AG04449 (cell line): ENCODE measurements at regions not wholly inside any gene's neighbourhood (a gene's known extent, or its start where the extent isn't known, plus 50 kb on each side); places are given as distances from the start of the nearest gene placed in this dataset.

Experiments used
- CTCF ChIA-PET: fragments of 350-600 bp; formaldehyde crosslinking; extraction: SDS; loops from one replicate; lab custom pipeline; 2021; ENCODE audit warnings: antibody characterized with exemption; lab: Yijun Ruan, JAX
- POLR2A ChIA-PET: fragments of 400-600, 350-600 bp; formaldehyde crosslinking; extraction: SDS; loops from one replicate; lab custom pipeline; 2020; ENCODE audit warnings: antibody characterized with exemption, inconsistent platforms; lab: Yijun Ruan, JAX
- DNase-seq: peaks from one replicate; pipeline ENCODE4 v3.0.0-alpha.2; 2010; ENCODE audit warnings: low read depth, low spot score
- H3K4me3 ChIP-seq: 2 replicates; pipeline ENCODE4 v1.5.1; 2011; ENCODE audit warnings: low read depth, mild to moderate bottlenecking, control low read depth, low read length
- TF ChIP-seq, protein P1 (sequence below): IDR thresholded peaks from one replicate; pipeline ENCODE4 v1.5.1; 2011; ENCODE audit warnings: mild to moderate bottlenecking, moderate library complexity, low read length, control low read depth, inconsistent platforms; ENCODE audit not compliant: insufficient read depth; ENCODE audit errors: missing control alignments

DNA sequence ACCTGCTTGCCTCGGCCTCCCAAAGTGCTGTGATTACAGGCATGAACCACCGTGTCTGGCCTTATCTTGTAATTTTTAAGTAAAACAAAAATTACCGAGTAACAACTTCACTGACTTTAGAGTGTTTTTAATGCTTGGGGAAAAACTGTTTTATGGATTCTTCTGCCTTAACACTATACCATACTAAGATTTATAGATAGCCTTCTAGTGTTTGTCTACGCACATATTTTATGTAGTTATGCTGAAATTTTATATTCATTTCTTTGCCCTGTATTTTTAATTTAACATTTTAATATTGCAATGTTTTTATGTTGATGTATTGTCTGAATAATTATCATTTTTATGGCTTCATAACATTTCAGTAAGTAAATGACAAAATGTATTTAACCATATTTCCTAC, 96.4 kb upstream of the FTMT start:
- POLR2A ChIA-PET = no interaction called here
- no peak overlapping the region for H3K4me3 ChIP-seq
- CTCF ChIA-PET = no interaction called here
- TF ChIP-seq, protein P1, sequence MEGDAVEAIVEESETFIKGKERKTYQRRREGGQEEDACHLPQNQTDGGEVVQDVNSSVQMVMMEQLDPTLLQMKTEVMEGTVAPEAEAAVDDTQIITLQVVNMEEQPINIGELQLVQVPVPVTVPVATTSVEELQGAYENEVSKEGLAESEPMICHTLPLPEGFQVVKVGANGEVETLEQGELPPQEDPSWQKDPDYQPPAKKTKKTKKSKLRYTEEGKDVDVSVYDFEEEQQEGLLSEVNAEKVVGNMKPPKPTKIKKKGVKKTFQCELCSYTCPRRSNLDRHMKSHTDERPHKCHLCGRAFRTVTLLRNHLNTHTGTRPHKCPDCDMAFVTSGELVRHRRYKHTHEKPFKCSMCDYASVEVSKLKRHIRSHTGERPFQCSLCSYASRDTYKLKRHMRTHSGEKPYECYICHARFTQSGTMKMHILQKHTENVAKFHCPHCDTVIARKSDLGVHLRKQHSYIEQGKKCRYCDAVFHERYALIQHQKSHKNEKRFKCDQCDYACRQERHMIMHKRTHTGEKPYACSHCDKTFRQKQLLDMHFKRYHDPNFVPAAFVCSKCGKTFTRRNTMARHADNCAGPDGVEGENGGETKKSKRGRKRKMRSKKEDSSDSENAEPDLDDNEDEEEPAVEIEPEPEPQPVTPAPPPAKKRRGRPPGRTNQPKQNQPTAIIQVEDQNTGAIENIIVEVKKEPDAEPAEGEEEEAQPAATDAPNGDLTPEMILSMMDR = no peak
- no peak for DNase-seq

DNA sequence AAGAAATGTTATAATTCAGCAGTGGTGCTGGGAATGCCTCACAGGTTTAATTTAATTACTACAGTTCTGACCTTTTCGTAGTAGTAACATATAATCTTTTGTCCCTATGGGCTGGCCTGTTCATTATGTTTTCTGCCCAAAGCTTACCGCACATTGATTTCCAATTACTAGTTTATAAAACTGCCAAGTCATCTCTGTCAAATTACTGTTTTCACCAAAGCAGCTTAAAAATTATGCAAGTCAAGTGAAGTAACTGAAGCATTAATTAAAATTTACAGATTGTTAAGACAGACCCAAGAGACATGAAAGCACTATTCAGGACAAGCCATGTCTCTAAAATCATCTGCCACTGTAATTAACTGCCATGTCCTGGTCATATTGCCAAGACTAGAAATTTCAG, 93.9 kb upstream of the FTMT start:
- CTCF ChIA-PET = no interaction called here
- DNase-seq = no peak
- H3K4me3 ChIP-seq = no peak overlapping the region
- TF ChIP-seq, protein P1 = no peak
- POLR2A ChIA-PET = no interaction called here

DNA sequence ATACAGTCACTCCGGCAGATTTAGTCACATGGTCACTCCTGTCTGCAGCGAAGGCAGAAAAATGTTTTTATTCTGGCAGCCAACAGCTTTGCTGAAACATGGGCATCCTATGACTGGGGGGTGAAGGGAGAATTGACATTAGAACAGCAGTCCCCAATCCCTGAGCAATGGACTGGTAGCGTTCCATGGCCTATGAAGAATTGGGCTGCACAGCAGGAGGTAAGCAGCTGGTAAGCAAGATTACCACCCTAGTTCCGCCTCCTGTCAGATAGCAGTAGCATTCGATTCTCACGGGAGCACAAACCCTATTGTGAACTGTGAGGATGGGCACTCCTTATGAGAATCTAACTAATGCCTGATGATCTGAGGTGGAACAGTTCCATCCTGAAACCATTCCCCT, 93.1 kb upstream of the FTMT start:
- DNase-seq = no peak
- ChIA-PET POLR2A (no interaction called here), CTCF (no interaction called here)
- TF ChIP-seq, protein P1 = no peak
- no peak overlapping the region for H3K4me3 ChIP-seq

DNA sequence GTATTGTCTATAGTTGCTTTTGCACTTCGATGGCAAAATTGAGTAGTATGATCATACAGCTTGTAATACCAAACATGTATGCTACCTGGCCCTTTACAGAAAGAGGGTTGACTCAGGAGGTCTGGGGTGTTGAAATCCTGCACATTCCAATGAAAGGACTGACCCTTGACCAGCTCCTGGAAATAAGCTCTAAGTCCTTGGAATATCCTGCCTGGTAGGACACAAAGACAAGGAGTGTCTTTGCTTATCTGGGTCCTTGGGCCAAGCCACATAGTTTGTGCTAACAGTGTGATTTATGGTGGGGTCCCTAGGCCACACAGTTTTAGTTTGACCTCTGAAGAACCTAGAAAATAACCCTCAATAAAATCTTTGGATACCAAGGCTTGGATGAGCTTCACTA, 89.3 kb upstream of the FTMT start:
- POLR2A ChIA-PET = no interaction called here
- TF ChIP-seq, protein P1 = no peak

GRCh38 chr5:121763665-121764064, 88.0 kb upstream of the FTMT start:
- ChIA-PET POLR2A (no interaction called here), CTCF (no interaction called here)
- DNase-seq = no peak
- H3K4me3 ChIP-seq = no peak overlapping the region
- TF ChIP-seq, protein P1 = no peak

More for the DNA sequence above, 89.3 kb upstream of the FTMT start:
- no peak overlapping the region for H3K4me3 ChIP-seq
- DNase-seq = no peak
- CTCF ChIA-PET = interaction anchor here (1.3 kb wide), 1 partner anchor 12 kb away, joined by 3 read pairs; no protein-coding TSS in a partner anchor

GRCh38 chr5:121780406-121780805, 71.3 kb upstream of the FTMT start:
- ChIA-PET CTCF (no interaction called here), POLR2A (no interaction called here)
- TF ChIP-seq, protein P1 = no peak
- no peak overlapping the region for H3K4me3 ChIP-seq
- DNase-seq = no peak
